Hepatocyte (in vitro differentiated cells): ENCODE measurements at regions not wholly inside any gene's neighbourhood (a gene's known extent, or its start where the extent isn't known, plus 50 kb on each side); places are given as distances from the start of the nearest gene placed in this dataset.

ENCODE experiments used
- DNase-seq: peaks from one replicate; pipeline ENCODE4 v3.0.0-alpha.2; 2016; ENCODE audit warnings: low spot score
- H2AFZ ChIP-seq: fragments of 200-600 bp; sonication (generic); 2 replicates; pipeline ENCODE4 v1.6.0; 2016; ENCODE audit warnings: antibody characterized with exemption, mild to moderate bottlenecking
- H3K27ac ChIP-seq: fragments of 200-600 bp; sonication (generic); 2 replicates; pipeline ENCODE4 v1.5.1; 2016; ENCODE audit warnings: mild to moderate bottlenecking
- H3K27me3 ChIP-seq: fragments of 200-600 bp; sonication (generic); 2 replicates; pipeline ENCODE4 v1.6.1; 2016
- H3K36me3 ChIP-seq: fragments of 200-600 bp; sonication (generic); replicated peaks from 2 replicates; pipeline ENCODE4 v1.5.1; 2016; ENCODE audit warnings: low read depth; ENCODE audit not compliant: insufficient read depth
- H3K4me1 ChIP-seq: fragments of 200-600 bp; sonication (generic); 2 replicates; pipeline ENCODE4 v1.5.1; 2016; ENCODE audit warnings: mild to moderate bottlenecking, moderate library complexity; ENCODE audit not compliant: insufficient read depth
- H3K4me2 ChIP-seq: fragments of 200-600 bp; sonication (generic); 2 replicates; pipeline ENCODE4 v1.6.0; 2016
- H3K4me3 ChIP-seq: fragments of 200-600 bp; sonication (generic); 2 replicates; pipeline ENCODE4 v1.5.1; 2016; ENCODE audit warnings: mild to moderate bottlenecking
- H3K79me2 ChIP-seq: fragments of 200-600 bp; sonication (generic); 2 replicates; pipeline ENCODE4 v1.6.0; 2017; ENCODE audit warnings: mild to moderate bottlenecking
- H3K9me2 ChIP-seq: fragments of 200-600 bp; sonication (generic); replicated peaks from 2 replicates; pipeline ENCODE4 v1.6.0; 2017; ENCODE audit warnings: mild to moderate bottlenecking; ENCODE audit not compliant: insufficient read depth
- H3K9me3 ChIP-seq: fragments of 200-600 bp; sonication (generic); 2 replicates; pipeline ENCODE4 v1.5.1; 2016; ENCODE audit warnings: low read depth, mild to moderate bottlenecking
- H4K20me1 ChIP-seq: fragments of 200-600 bp; sonication (generic); 2 replicates; pipeline ENCODE4 v1.6.0; 2016; ENCODE audit warnings: mild to moderate bottlenecking; ENCODE audit not compliant: insufficient read depth, poor library complexity, severe bottlenecking
- CTCF ChIP-seq: fragments of 200-600 bp; sonication (generic); IDR thresholded peaks from 2 replicates; pipeline ENCODE4 v1.5.1; 2016; ENCODE audit warnings: antibody characterized with exemption, mild to moderate bottlenecking; ENCODE audit not compliant: poor library complexity
- EZH2 ChIP-seq: fragments of 200-600 bp; sonication (generic); IDR thresholded peaks from 2 replicates; pipeline ENCODE4 v1.6.1; 2016; ENCODE audit warnings: antibody characterized with exemption, mild to moderate bottlenecking, borderline replicate concordance
- EZH2phosphoT487 ChIP-seq: fragments of 200-600 bp; sonication (generic); IDR thresholded peaks from one replicate; pipeline ENCODE4 v1.6.1; 2018; ENCODE audit warnings: antibody characterized with exemption, mild to moderate bottlenecking, low read depth, moderate library complexity; ENCODE audit not compliant: unreplicated experiment, severe bottlenecking
- WGBS: methylation state at CpG from one replicate; pipeline ENCODE4 v1.1.6; 2016; ENCODE audit warnings: low lambda C conversion rate; ENCODE audit errors: missing lambda C conversion rate; 5-methylcytosine and 5-hydroxymethylcytosine counted together

DNA sequence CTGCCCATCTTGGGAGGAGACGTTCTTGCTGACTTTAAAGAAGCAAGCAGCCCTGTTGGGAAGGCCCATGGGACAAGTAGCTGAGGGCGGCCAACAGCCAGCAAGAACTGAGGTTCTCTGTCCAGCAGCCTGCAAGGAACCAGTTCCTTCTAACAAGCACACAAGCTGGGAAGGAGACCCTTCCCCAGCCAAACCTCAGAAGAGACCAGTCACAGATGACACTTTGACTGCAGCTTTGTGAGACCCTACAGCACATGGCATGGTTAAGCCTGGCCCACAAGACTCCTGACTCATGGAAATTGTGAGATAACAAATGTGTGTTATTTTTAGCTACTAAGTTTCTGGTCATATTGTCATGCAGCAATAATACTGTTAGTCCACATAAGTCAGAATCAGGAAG is 99.9 kb downstream of the PRLHR start:
- WGBS: 94% methylated on average over 2 of the region's 2 CpGs

DNA sequence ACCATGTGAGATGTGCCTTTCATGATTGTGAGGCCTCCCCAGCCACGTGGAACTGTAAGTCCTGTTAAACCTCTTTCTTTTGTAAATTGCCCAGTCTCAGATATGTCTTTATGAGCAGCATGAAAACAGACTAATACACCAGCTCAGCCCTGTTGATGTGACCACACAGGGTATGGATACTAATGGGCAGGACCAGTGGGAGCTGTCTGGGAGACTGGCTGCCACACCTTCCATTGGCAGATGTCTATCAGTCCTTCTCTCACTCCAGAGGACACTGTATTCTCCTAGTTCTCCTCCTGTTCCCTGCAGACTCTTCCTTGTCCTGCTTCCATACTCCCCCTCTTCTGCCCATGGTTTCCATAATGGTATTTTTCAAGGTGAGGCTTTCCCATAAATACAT is 104.4 kb downstream of the PRLHR start:
- Histone ChIP-seq H3K27me3 (no peaks in the 10 kb centered on the region), H3K9me3 (no peaks in the 10 kb centered on the region), H3K4me3 (no peak overlapping the region), H3K36me3 (no peaks in the 10 kb centered on the region), H3K9me2 (no peaks in the 10 kb centered on the region), H3K4me1 (peaks cover 2% of the 10 kb centered on the region), H3K4me2 (no peak overlapping the region), H4K20me1 (no peaks in the 10 kb centered on the region), H2AFZ (no peak overlapping the region), H3K27ac (no peak overlapping the region), H3K79me2 (no peaks in the 10 kb centered on the region)
- 0% methylated on average over 1 of the region's 1 CpG for WGBS
- DNase-seq: no peak
- TF ChIP-seq EZH2: no peak
- TF ChIP-seq CTCF: no peak
- TF ChIP-seq EZH2phosphoT487: no peak

More for the DNA sequence above, 99.9 kb downstream of the PRLHR start:
- peaks cover 6% of the 10 kb centered on the region for H3K4me1 ChIP-seq
- H3K4me2 ChIP-seq: no peak overlapping the region
- no peaks in the 10 kb centered on the region for H3K36me3 ChIP-seq
- no peak overlapping the region for H2AFZ ChIP-seq
- H3K9me2 ChIP-seq: no peaks in the 10 kb centered on the region
- DNase-seq: no peak
- no peaks in the 10 kb centered on the region for H3K79me2 ChIP-seq
- peak overlapping the region; percentile 70 for H3K27ac ChIP-seq
- H3K4me3 ChIP-seq: no peak overlapping the region
- TF ChIP-seq EZH2phosphoT487: no peak
- TF ChIP-seq CTCF: no peak
- TF ChIP-seq EZH2: no peak
- H4K20me1 ChIP-seq: no peaks in the 10 kb centered on the region
- H3K9me3 ChIP-seq: no peaks in the 10 kb centered on the region
- H3K27me3 ChIP-seq: no peaks in the 10 kb centered on the region

- no peaks in the 10 kb centered on the region for H3K27me3 ChIP-seq
- TF ChIP-seq EZH2 (no peak), CTCF (no peak), EZH2phosphoT487 (no peak)
- H3K27ac ChIP-seq: no peak overlapping the region
- no peaks in the 10 kb centered on the region for H3K9me3 ChIP-seq
- H3K4me3 ChIP-seq: no peak overlapping the region
- H3K4me2 ChIP-seq: no peak overlapping the region
- no peaks in the 10 kb centered on the region for H4K20me1 ChIP-seq
- no peaks in the 10 kb centered on the region for H3K9me2 ChIP-seq
- 70% methylated on average over 7 of the region's 7 CpGs for WGBS
- DNase-seq: no peak
- H3K79me2 ChIP-seq: no peaks in the 10 kb centered on the region
- H3K4me1 ChIP-seq: no peaks in the 10 kb centered on the region
- H2AFZ ChIP-seq: no peak overlapping the region
- H3K36me3 ChIP-seq: no peaks in the 10 kb centered on the region
Measured at GRCh38 chr10:118488710-118489497, 106.5 kb downstream of the PRLHR start.
